ENCODE measurements at regions not wholly inside any gene's neighbourhood (a gene's known extent, or its start where the extent isn't known, plus 50 kb on each side); places are given as distances from the start of the nearest gene placed in this dataset.

- ATAC-seq: no peak
- TF ChIP-seq ZNF622 (IDR thresholded peaks at IDR 0.05): no peak
- TF ChIP-seq NFXL1 (IDR thresholded peaks at IDR 0.05; ENCODE audit: borderline replicate concordance): no peak
- no peak for TF ChIP-seq RELB (IDR thresholded peaks at IDR 0.05; ENCODE audit: low read depth)
- no peak for TF ChIP-seq PAX8 (IDR thresholded peaks at IDR 0.05)
- TF ChIP-seq BCLAF1 (IDR thresholded peaks at IDR 0.05): no peak
- no peak for TF ChIP-seq EGR1 (IDR thresholded peaks at IDR 0.05; ENCODE audit: borderline replicate concordance in 1 of 2, low read depth in 2 of 2, low read length in 2 of 2)
- TF ChIP-seq HSF1 (IDR thresholded peaks at IDR 0.05; ENCODE audit: low read depth, low read length): no peak
- no peak for TF ChIP-seq TARDBP (IDR thresholded peaks at IDR 0.05; ENCODE audit: borderline replicate concordance)
- TF ChIP-seq, protein P1, sequence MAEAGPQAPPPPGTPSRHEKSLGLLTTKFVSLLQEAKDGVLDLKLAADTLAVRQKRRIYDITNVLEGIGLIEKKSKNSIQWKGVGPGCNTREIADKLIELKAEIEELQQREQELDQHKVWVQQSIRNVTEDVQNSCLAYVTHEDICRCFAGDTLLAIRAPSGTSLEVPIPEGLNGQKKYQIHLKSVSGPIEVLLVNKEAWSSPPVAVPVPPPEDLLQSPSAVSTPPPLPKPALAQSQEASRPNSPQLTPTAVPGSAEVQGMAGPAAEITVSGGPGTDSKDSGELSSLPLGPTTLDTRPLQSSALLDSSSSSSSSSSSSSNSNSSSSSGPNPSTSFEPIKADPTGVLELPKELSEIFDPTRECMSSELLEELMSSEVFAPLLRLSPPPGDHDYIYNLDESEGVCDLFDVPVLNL (IDR thresholded peaks at IDR 0.05; ENCODE audit: low read depth, low read length): no peak
- TF ChIP-seq RELA (IDR thresholded peaks at IDR 0.05; ENCODE audit: borderline replicate concordance, partially characterized antibody): no peak
- TF ChIP-seq BRCA1 (IDR thresholded peaks at IDR 0.05; ENCODE audit: low read depth, low read length): no peak
- no peak for TF ChIP-seq STAT1 (conservative IDR thresholded peaks at IDR 0.05)
- no peak for TF ChIP-seq ZNF384 (IDR thresholded peaks at IDR 0.05; ENCODE audit: borderline replicate concordance, low read depth, low read length)
- TF ChIP-seq, protein P2, sequence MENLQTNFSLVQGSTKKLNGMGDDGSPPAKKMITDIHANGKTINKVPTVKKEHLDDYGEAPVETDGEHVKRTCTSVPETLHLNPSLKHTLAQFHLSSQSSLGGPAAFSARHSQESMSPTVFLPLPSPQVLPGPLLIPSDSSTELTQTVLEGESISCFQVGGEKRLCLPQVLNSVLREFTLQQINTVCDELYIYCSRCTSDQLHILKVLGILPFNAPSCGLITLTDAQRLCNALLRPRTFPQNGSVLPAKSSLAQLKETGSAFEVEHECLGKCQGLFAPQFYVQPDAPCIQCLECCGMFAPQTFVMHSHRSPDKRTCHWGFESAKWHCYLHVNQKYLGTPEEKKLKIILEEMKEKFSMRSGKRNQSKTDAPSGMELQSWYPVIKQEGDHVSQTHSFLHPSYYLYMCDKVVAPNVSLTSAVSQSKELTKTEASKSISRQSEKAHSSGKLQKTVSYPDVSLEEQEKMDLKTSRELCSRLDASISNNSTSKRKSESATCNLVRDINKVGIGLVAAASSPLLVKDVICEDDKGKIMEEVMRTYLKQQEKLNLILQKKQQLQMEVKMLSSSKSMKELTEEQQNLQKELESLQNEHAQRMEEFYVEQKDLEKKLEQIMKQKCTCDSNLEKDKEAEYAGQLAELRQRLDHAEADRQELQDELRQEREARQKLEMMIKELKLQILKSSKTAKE (IDR thresholded peaks at IDR 0.05; ENCODE audit: low read depth, poor library complexity, severe bottlenecking): no peak
- H3K4me3 ChIP-seq: no peak overlapping the region
- no peaks in the 10 kb centered on the region for H3K9me3 ChIP-seq (replicated peaks; ENCODE audit: control insufficient read depth, insufficient read depth, low read length)
- H3K9ac ChIP-seq (ENCODE audit: control insufficient read depth, insufficient read depth, low read length): no peak overlapping the region
- H3K4me1 ChIP-seq (ENCODE audit: control insufficient read depth, insufficient read depth, low read length): no peaks in the 10 kb centered on the region
- ChIA-PET POLR2A (no interaction called here), SMC1A (ENCODE audit: uncharacterized antibody, unreplicated experiment) (no interaction called here), RAD21 (ENCODE audit: unreplicated experiment) (no interaction called here), CTCF (no interaction called here)
- no peaks in the 10 kb centered on the region for H3K27me3 ChIP-seq (replicated peaks in 1 of 2; ENCODE audit: control insufficient read depth in 2 of 2, insufficient read depth in 2 of 2, low read length in 1 of 2)
- no peak overlapping the region for H3K27ac ChIP-seq (ENCODE audit: control insufficient read depth, insufficient read depth)
- no peaks in the 10 kb centered on the region for H3K36me3 ChIP-seq (ENCODE audit: control insufficient read depth in 2 of 2, insufficient read depth in 2 of 2, low read length in 1 of 2)
- in situ Hi-C loops (cut with MboI) (no loop called here), intact Hi-C loops (cut with micrococcal nuclease; ENCODE audit: unreplicated experiment) (no loop called here)
- no peak overlapping the region for H3K4me2 ChIP-seq (ENCODE audit: control insufficient read depth, insufficient read depth)
- H4K20me1 ChIP-seq (ENCODE audit: control insufficient read depth, insufficient read depth): no peaks in the 10 kb centered on the region
- no peak overlapping the region for H2AFZ ChIP-seq (ENCODE audit: control insufficient read depth, low read depth, low read length)
- BruUV-seq (replicated peaks): no TSS peak
- no peak for FAIRE-seq
- DNase-seq (ENCODE audit: low read depth, low spot score): no peak
- H3K79me2 ChIP-seq (ENCODE audit: control insufficient read depth, insufficient read depth, low read length): no peaks in the 10 kb centered on the region
These were observed 56.1 kb downstream of the CAPZA3 start for GRCh38 chr12:18794000-18794399.

Data from GM12878 (cell line).